ENCODE measurements at regions not wholly inside any gene's neighbourhood (a gene's known extent, or its start where the extent isn't known, plus 50 kb on each side); places are given as distances from the start of the nearest gene placed in this dataset.

GRCh38 chr5:174454890-174455289, 269.5 kb upstream of the MSX2 start:
- CTCF ChIA-PET (ENCODE audit: unreplicated experiment) = no interaction called here
- Histone ChIP-seq H3K9me2 (ENCODE audit: insufficient read depth, low read length) (no peaks in the 10 kb centered on the region), H3K4me3 (ENCODE audit: low read depth, low read length, poor library complexity, severe bottlenecking) (no peak overlapping the region), H3K36me3 (ENCODE audit: insufficient read depth, low read length) (no peaks in the 10 kb centered on the region), H3K4me2 (ENCODE audit: low read length) (no peak overlapping the region), H2AFZ (ENCODE audit: low read length) (no peak overlapping the region), H3K9me3 (ENCODE audit: low read length) (no peaks in the 10 kb centered on the region), H4K20me1 (ENCODE audit: insufficient read depth, low read length) (no peaks in the 10 kb centered on the region), H3K79me2 (ENCODE audit: insufficient read depth, low read depth, low read length) (no peaks in the 10 kb centered on the region), H3K4me1 (ENCODE audit: insufficient read depth, low read length, poor library complexity, severe bottlenecking) (no peaks in the 10 kb centered on the region), H3K27ac (ENCODE audit: low read depth, low read length, poor library complexity, severe bottlenecking) (no peak overlapping the region)
- DNase-seq (ENCODE audit: low spot score) = no peak
- TF ChIP-seq EZH2phosphoT487 (IDR thresholded peaks at IDR 0.05; ENCODE audit: borderline replicate concordance, low read depth, low read length) (no peak), CTCF (conservative IDR thresholded peaks at IDR 0.05; ENCODE audit: low read length) (no peak)
- POLR2A ChIA-PET = no interaction called here
- intact Hi-C loops (cut with micrococcal nuclease; ENCODE audit: unreplicated experiment) = no loop called here
- BruUV-seq (replicated peaks) = no TSS peak

- ChIA-PET CTCF (ENCODE audit: unreplicated experiment) (no interaction called here), POLR2A (no interaction called here)
- Histone ChIP-seq H4K20me1 (ENCODE audit: insufficient read depth, low read length) (no peaks in the 10 kb centered on the region), H2AFZ (ENCODE audit: low read length) (no peak overlapping the region), H3K9me2 (ENCODE audit: insufficient read depth, low read length) (no peaks in the 10 kb centered on the region), H3K4me2 (ENCODE audit: low read length) (no peak overlapping the region), H3K36me3 (ENCODE audit: insufficient read depth, low read length) (no peaks in the 10 kb centered on the region), H3K4me3 (ENCODE audit: low read depth, low read length, poor library complexity, severe bottlenecking) (no peak overlapping the region), H3K4me1 (ENCODE audit: insufficient read depth, low read length, poor library complexity, severe bottlenecking) (no peaks in the 10 kb centered on the region), H3K79me2 (ENCODE audit: insufficient read depth, low read depth, low read length) (no peaks in the 10 kb centered on the region), H3K27ac (ENCODE audit: low read depth, low read length, poor library complexity, severe bottlenecking) (no peak overlapping the region), H3K9me3 (ENCODE audit: low read length) (no peaks in the 10 kb centered on the region)
- no TSS peak for BruUV-seq (replicated peaks)
- intact Hi-C loops (cut with micrococcal nuclease; ENCODE audit: unreplicated experiment) = no loop called here
- TF ChIP-seq EZH2phosphoT487 (IDR thresholded peaks at IDR 0.05; ENCODE audit: borderline replicate concordance, low read depth, low read length) = no peak
- TF ChIP-seq CTCF (conservative IDR thresholded peaks at IDR 0.05; ENCODE audit: low read length) = no peak
- no peak for DNase-seq (ENCODE audit: low spot score)
Measured at GRCh38 chr5:174455301-174455700, 269.1 kb upstream of the MSX2 start.

- Histone ChIP-seq H3K4me3 (ENCODE audit: low read depth, low read length, poor library complexity, severe bottlenecking) (no peak overlapping the region), H3K4me1 (ENCODE audit: insufficient read depth, low read length, poor library complexity, severe bottlenecking) (no peaks in the 10 kb centered on the region), H3K36me3 (ENCODE audit: insufficient read depth, low read length) (no peaks in the 10 kb centered on the region), H3K79me2 (ENCODE audit: insufficient read depth, low read depth, low read length) (no peaks in the 10 kb centered on the region), H4K20me1 (ENCODE audit: insufficient read depth, low read length) (no peaks in the 10 kb centered on the region), H3K9me3 (ENCODE audit: low read length) (no peaks in the 10 kb centered on the region), H3K27ac (ENCODE audit: low read depth, low read length, poor library complexity, severe bottlenecking) (no peak overlapping the region), H2AFZ (ENCODE audit: low read length) (no peak overlapping the region), H3K4me2 (ENCODE audit: low read length) (no peak overlapping the region), H3K9me2 (ENCODE audit: insufficient read depth, low read length) (no peaks in the 10 kb centered on the region)
- DNase-seq (ENCODE audit: low spot score) = no peak
- ChIA-PET CTCF (ENCODE audit: unreplicated experiment) (no interaction called here), POLR2A (interaction anchor here (0.6 to 0.7 kb wide), 3 partner anchors 14 to 1054 kb away, joined by 3 to 5 read pairs (median 3); no protein-coding TSS in a partner anchor)
- no peak for TF ChIP-seq CTCF (conservative IDR thresholded peaks at IDR 0.05; ENCODE audit: low read length)
- BruUV-seq (replicated peaks) = no TSS peak
- intact Hi-C loops (cut with micrococcal nuclease; ENCODE audit: unreplicated experiment) = no loop called here
Measured at GRCh38 chr5:174457141-174457678, 267.2 kb upstream of the MSX2 start.

All from OCI-LY7 (cell line).